Lung (tissue), 11 donors: ENCODE measurements at regions not wholly inside any gene's neighbourhood (a gene's known extent, or its start where the extent isn't known, plus 50 kb on each side); places are given as distances from the start of the nearest gene placed in this dataset.

Source experiments
- ATAC-seq: fragments of 200-7000 bp; cut with Tn5 transposase; one replicate; pipeline ENCODE4 v1.9.1; 2020; ENCODE audit warnings: moderate number of reproducible peaks; ENCODE audit not compliant: insufficient read depth, low FRiP score
- DNase-seq, 3 donors: peaks; one replicate each; pipeline ENCODE4 v3.0.0-alpha.2; 2013 to 2017
- H3K27ac ChIP-seq, 2 donors: one replicate each; pipeline ENCODE4 v1.5.1; 2013; ENCODE audit warnings: mild to moderate bottlenecking in 2 of 2, moderate library complexity in 2 of 2, control low read depth in 1 of 2, inconsistent platforms in 1 of 2, low read depth in 1 of 2, low read length in 1 of 2
- H3K27me3 ChIP-seq, 3 donors: one replicate each; pipeline ENCODE4 v1.5.1; 2013; ENCODE audit warnings: low read length in 2 of 3; ENCODE audit not compliant: control insufficient read depth in 3 of 3, insufficient read depth in 3 of 3
- H3K36me3 ChIP-seq, 4 donors: one replicate each; pipeline ENCODE4 v1.5.1; 2013; ENCODE audit warnings: low read length in 4 of 4, mild to moderate bottlenecking in 1 of 4, moderate library complexity in 1 of 4; ENCODE audit not compliant: control insufficient read depth in 4 of 4, insufficient read depth in 4 of 4
- H3K4me1 ChIP-seq, 5 donors: one replicate each; pipeline ENCODE4 v1.5.1; 2013; ENCODE audit warnings: low read length in 5 of 5, mild to moderate bottlenecking in 2 of 5, moderate library complexity in 1 of 5; ENCODE audit not compliant: control insufficient read depth in 5 of 5, insufficient read depth in 5 of 5
- H3K4me3 ChIP-seq: one replicate; pipeline ENCODE4 v1.5.1; 2013; ENCODE audit warnings: mild to moderate bottlenecking, control low read depth, moderate library complexity
- H3K9ac ChIP-seq, 2 donors: one replicate each; pipeline ENCODE4 v1.5.1; 2013; ENCODE audit warnings: low read length in 2 of 2, control low read depth in 1 of 2; ENCODE audit not compliant: insufficient read depth in 1 of 2
- H3K9me3 ChIP-seq, 4 donors: one replicate each; pipeline ENCODE4 v1.5.1; 2013; ENCODE audit warnings: low read length in 3 of 4, mild to moderate bottlenecking in 1 of 4, moderate library complexity in 1 of 4; ENCODE audit not compliant: control insufficient read depth in 4 of 4, insufficient read depth in 3 of 4
- WGBS, 2 donors: extraction: QIAGEN DNeasy Blood & Tissue Kit; methylation state at CpG; one replicate each; pipeline ENCODE4 v1.1.7; 2013; 5-methylcytosine and 5-hydroxymethylcytosine counted together
- TF ChIP-seq, protein P1 (sequence below): IDR thresholded peaks from 2 replicates; pipeline ENCODE4 v1.5.1; 2012; ENCODE audit warnings: mild to moderate bottlenecking; ENCODE audit errors: control extremely low read depth, extremely low read depth
- donor health status: control.
- donor health status: control.
- donor health status: Bipolar disorder and iron deficiency.
- donor health status: healthy.
- donor health status: DM: yes; HTN: yes; CAD: no.

DNA sequence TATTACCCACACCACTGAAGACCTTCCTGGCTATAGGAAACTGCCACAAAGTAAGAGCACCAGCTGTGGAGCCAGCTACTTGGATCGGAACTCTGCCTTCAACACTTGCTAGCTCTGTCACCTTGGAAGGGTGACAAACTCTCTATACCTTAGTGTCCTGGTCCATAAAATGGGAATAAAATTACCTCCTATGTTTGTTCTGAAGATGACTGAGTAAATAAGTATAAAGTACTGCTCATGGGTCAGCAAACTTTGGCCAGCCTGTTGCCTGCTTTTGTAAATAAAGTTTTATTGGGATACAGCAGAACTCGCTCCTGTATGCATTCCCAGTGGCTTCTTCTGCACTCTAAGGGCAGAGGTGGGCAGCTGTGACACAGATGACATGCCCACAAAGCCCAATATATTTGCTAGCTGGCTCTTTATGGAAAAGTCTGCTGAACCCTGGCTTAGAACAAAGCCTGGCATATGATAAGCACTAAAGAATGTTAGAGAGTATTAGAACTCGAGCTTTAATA lies 451.3 kb downstream of the TMEM182 start:
- Histone ChIP-seq H3K36me3 (no peaks in the 10 kb centered on the region), H3K9ac (no peak overlapping the region), H3K27me3 (no peaks in the 10 kb centered on the region), H3K27ac (no peak overlapping the region), H3K4me1 (no peaks in the 10 kb centered on the region), H3K9me3 (peaks cover 0 to 4% (median 1%) of the 10 kb centered on the region in 4 donors), H3K4me3 (no peak overlapping the region)
- DNase-seq (no peak), ATAC-seq (no peak)
- TF ChIP-seq, protein P1, sequence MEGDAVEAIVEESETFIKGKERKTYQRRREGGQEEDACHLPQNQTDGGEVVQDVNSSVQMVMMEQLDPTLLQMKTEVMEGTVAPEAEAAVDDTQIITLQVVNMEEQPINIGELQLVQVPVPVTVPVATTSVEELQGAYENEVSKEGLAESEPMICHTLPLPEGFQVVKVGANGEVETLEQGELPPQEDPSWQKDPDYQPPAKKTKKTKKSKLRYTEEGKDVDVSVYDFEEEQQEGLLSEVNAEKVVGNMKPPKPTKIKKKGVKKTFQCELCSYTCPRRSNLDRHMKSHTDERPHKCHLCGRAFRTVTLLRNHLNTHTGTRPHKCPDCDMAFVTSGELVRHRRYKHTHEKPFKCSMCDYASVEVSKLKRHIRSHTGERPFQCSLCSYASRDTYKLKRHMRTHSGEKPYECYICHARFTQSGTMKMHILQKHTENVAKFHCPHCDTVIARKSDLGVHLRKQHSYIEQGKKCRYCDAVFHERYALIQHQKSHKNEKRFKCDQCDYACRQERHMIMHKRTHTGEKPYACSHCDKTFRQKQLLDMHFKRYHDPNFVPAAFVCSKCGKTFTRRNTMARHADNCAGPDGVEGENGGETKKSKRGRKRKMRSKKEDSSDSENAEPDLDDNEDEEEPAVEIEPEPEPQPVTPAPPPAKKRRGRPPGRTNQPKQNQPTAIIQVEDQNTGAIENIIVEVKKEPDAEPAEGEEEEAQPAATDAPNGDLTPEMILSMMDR, result no peak
- WGBS, 2 donors, result 75 to 81% methylated on average over 3 of the region's 3 CpGs

DNA sequence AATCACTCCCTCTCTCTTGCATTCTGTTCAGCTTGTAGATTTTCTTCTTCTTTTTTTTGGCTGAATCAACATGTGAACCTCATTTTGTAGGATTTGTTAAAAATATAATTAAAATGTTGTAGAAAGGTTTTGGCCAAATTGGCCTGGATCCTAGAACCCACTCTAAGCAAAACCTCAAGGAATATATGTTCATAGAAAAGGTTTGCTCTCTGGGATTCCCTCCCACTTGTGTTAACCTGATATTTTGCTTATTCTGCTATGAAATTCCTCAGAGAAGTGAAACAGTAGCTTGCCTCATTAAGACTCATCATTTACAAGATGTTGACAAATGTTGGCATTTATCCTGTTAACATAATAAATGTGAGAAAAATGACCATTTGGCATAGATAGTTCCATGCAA lies 456.7 kb downstream of the TMEM182 start:
- Histone ChIP-seq H3K9me3 (peaks cover 0 to 2% (median 0%) of the 10 kb centered on the region in 4 donors), H3K27me3 (no peaks in the 10 kb centered on the region), H3K9ac (no peak overlapping the region), H3K4me1 (no peaks in the 10 kb centered on the region), H3K36me3 (no peaks in the 10 kb centered on the region), H3K4me3 (no peak overlapping the region), H3K27ac (no peak overlapping the region)
- TF ChIP-seq, protein P1, result no peak
- no peak for ATAC-seq
- DNase-seq, result no peak

DNA sequence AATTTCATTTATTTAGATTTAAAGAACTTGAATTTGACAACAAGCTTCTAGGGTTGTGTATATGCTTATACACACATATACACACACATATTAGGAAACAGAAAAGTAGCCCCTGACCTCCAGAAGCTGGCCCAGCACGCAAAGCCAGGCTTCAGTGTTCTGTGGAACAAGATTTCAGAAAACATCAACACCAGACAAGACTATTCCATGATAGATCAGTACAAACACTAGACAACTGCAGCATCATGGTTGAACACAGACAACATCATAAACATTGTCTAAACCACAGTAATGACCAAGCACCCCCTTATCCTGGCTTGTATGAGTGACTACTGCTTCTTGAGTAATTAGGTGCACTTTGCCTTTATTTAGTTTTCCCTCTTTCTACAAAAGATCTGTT lies 457.6 kb downstream of the TMEM182 start:
- Histone ChIP-seq H3K4me3 (no peak overlapping the region), H3K27ac (no peak overlapping the region), H3K4me1 (no peaks in the 10 kb centered on the region), H3K36me3 (no peaks in the 10 kb centered on the region), H3K9me3 (peaks cover 0 to 2% (median 1%) of the 10 kb centered on the region in 4 donors), H3K9ac (no peak overlapping the region), H3K27me3 (no peaks in the 10 kb centered on the region)
- WGBS, 2 donors, result 81 to 94% methylated on average over 1 of the region's 1 CpG
- TF ChIP-seq, protein P1, result no peak
- DNase-seq, result no peak
- ATAC-seq, result no peak

DNA sequence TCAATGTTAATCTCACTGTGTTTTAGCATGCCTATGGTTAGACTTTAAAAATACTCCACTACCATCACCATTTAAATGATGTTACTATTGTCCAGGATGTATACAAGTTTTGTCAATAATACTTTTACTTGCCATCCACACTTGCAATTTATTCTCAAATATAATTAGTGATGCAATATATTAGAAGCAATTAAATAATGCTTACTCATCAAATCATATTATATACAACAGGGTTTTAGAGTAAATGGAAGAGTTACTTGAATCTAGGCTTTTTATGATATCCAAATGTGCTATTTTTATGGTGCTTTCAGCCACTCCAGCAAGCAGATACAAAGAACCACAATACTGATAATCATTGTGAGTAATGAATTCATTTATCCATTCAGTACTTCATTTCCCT lies 461.1 kb downstream of the TMEM182 start:
- H3K36me3 ChIP-seq, result no peaks in the 10 kb centered on the region
- H3K9ac ChIP-seq, result no peak overlapping the region
- H3K4me1 ChIP-seq, result no peaks in the 10 kb centered on the region
- H3K4me3 ChIP-seq, result no peak overlapping the region
- TF ChIP-seq, protein P1, result no peak
- peaks cover 0 to 2% (median 1%) of the 10 kb centered on the region in 4 donors for H3K9me3 ChIP-seq
- ATAC-seq, result no peak
- H3K27me3 ChIP-seq, result no peaks in the 10 kb centered on the region
- DNase-seq, result no peak
- no peak overlapping the region for H3K27ac ChIP-seq
